Endothelial cell of umbilical vein (primary cell): ENCODE measurements at regions not wholly inside any gene's neighbourhood (a gene's known extent, or its start where the extent isn't known, plus 50 kb on each side); places are given as distances from the start of the nearest gene placed in this dataset.

Experiments used
- BruUV-seq: library from RNA; stranded (reverse); fragments of 400-500 nt; replicated peaks from 2 replicates; lab custom pipeline; 2021; lab: Mats Ljungman, UMichigan
- CTCF ChIA-PET: fragments of 300-600, 350-600 bp; sonication (Branson Sonifier 250); formaldehyde crosslinking; loops from one replicate; lab custom pipeline; 2021; ENCODE audit warnings: antibody characterized with exemption, inconsistent platforms; lab: Charles Lee
- POLR2A ChIA-PET: fragments of 300-600, 350-600 bp; sonication (Branson Sonifier 250); formaldehyde crosslinking; loops from one replicate; lab custom pipeline; 2021; ENCODE audit warnings: antibody characterized with exemption, inconsistent platforms; lab: Charles Lee
- DNase-seq: peaks from one replicate; pipeline ENCODE4 v3.0.0-alpha.2; 2011; ENCODE audit warnings: low read depth, low spot score
- FAIRE-seq: peaks from 2 replicates; lab custom pipeline; 2011; peaks lifted over from hg19 to GRCh38; lab: Jason Lieb, UNC
- H2AFZ ChIP-seq: 2 replicates; pipeline ENCODE4 v1.6.0; 2012; ENCODE audit warnings: low read depth, low read length, control low read depth, inconsistent platforms
- H3K27ac ChIP-seq: 2 replicates; pipeline ENCODE4 v1.5.1; 2011; ENCODE audit warnings: low read depth, mild to moderate bottlenecking, control low read depth, low read length, moderate library complexity; ENCODE audit not compliant: insufficient read depth
- H3K27me3 ChIP-seq, 2 experiments: 2 replicates each; pipeline versions ENCODE4 v1.6.0 to v1.6.1; 2011; ENCODE audit warnings: low read length in 2 of 2, mixed read lengths in 1 of 2; ENCODE audit not compliant: control insufficient read depth in 2 of 2, insufficient read depth in 2 of 2
- H3K36me3 ChIP-seq, 2 experiments: 2 replicates in 1 of 2; 3 replicates in 1 of 2; pipeline ENCODE4 v1.5.1; 2011; ENCODE audit warnings: low read length in 2 of 2, mild to moderate bottlenecking in 1 of 2, moderate library complexity in 1 of 2; ENCODE audit not compliant: control insufficient read depth in 2 of 2, insufficient read depth in 2 of 2; ENCODE audit errors: extremely low read depth in 1 of 2
- H3K4me1 ChIP-seq: 3 replicates; pipeline ENCODE4 v1.5.1; 2011; ENCODE audit warnings: mild to moderate bottlenecking, low read length; ENCODE audit not compliant: control insufficient read depth, insufficient read depth; ENCODE audit errors: extremely low read depth
- H3K4me2 ChIP-seq: 2 replicates; pipeline ENCODE4 v1.6.1; 2011; ENCODE audit warnings: low read length, control low read depth, mixed read lengths; ENCODE audit not compliant: insufficient read depth
- H3K4me3 ChIP-seq, 3 experiments: fragments of 200-600 bp in 1 of 3; sonication (generic), shearing (Covaris generic) in 1 of 3; replicated peaks in 1 of 3; 2 replicates each; pipeline ENCODE4 v1.5.1; 2011 to 2016; ENCODE audit warnings: control low read depth in 3 of 3, low read length in 3 of 3, mild to moderate bottlenecking in 2 of 3, inconsistent platforms in 1 of 3, low read depth in 1 of 3, moderate library complexity in 1 of 3; ENCODE audit not compliant: insufficient read depth in 1 of 3
- H3K79me2 ChIP-seq: 2 replicates; pipeline ENCODE4 v1.6.0; 2012; ENCODE audit warnings: low read length, inconsistent platforms; ENCODE audit not compliant: control insufficient read depth, insufficient read depth
- H3K9ac ChIP-seq: replicated peaks from 2 replicates; pipeline ENCODE3; 2011; ENCODE audit warnings: low read length, control low read depth; ENCODE audit not compliant: insufficient read depth; ENCODE audit errors: extremely low read depth
- H3K9me1 ChIP-seq: replicated peaks from 3 replicates; pipeline ENCODE4 v1.6.0; 2011; ENCODE audit warnings: mild to moderate bottlenecking, low read length; ENCODE audit not compliant: control insufficient read depth, insufficient read depth; ENCODE audit errors: extremely low read depth
- H3K9me3 ChIP-seq: replicated peaks from 2 replicates; pipeline ENCODE4 v1.5.1; 2012; ENCODE audit warnings: low read length, inconsistent platforms; ENCODE audit not compliant: control insufficient read depth, insufficient read depth
- H4K20me1 ChIP-seq: replicated peaks from 2 replicates; pipeline ENCODE3; 2011; ENCODE audit warnings: mild to moderate bottlenecking, low read length; ENCODE audit not compliant: control insufficient read depth, insufficient read depth; ENCODE audit errors: extremely low read depth
- EZH2 ChIP-seq: IDR thresholded peaks from 2 replicates; pipeline ENCODE4 v1.6.1; 2012; ENCODE audit warnings: borderline replicate concordance, low read depth, mild to moderate bottlenecking, moderate library complexity, low read length, inconsistent platforms; ENCODE audit not compliant: severe bottlenecking
- FOS ChIP-seq: IDR thresholded peaks from 2 replicates; pipeline ENCODE4 v1.6.1; 2011; ENCODE audit warnings: mild to moderate bottlenecking, low read length, moderate library complexity, borderline replicate concordance; ENCODE audit not compliant: insufficient read depth
- GATA2 ChIP-seq: IDR thresholded peaks from 2 replicates; pipeline ENCODE4 v1.7.0; 2011; ENCODE audit warnings: low read depth, mild to moderate bottlenecking, moderate library complexity, mixed read lengths, low read length; ENCODE audit not compliant: insufficient read length, insufficient read depth
- JUN ChIP-seq: IDR thresholded peaks from 2 replicates; pipeline ENCODE4 v1.6.1; 2011; ENCODE audit warnings: borderline replicate concordance, low read depth; ENCODE audit not compliant: insufficient read length, insufficient read depth
- MYC ChIP-seq: IDR thresholded peaks from one replicate; pipeline ENCODE4 v1.6.1; 2011; ENCODE audit warnings: mild to moderate bottlenecking, low read depth, low read length
- POLR2A ChIP-seq: IDR thresholded peaks from 2 replicates; pipeline ENCODE4 v1.6.1; 2012; ENCODE audit warnings: low read depth, mild to moderate bottlenecking, control low read depth, low read length
- POLR2AphosphoS5 ChIP-seq: IDR thresholded peaks from 2 replicates; pipeline ENCODE4 v1.6.1; 2012; ENCODE audit warnings: low read depth, mild to moderate bottlenecking, control low read depth, low read length, moderate library complexity; ENCODE audit not compliant: insufficient read depth
- dilution Hi-C: fragments of 300-500 bp; cut with MboI; formaldehyde crosslinking; loops from one replicate; pipeline ENCODE4 v1.15.0; 2019; ENCODE audit warnings: low sequenced_read_pairs; ENCODE audit not compliant: extremely low pct_ligation_motif_present
- intact Hi-C: fragments of 100-400 bp; cut with micrococcal nuclease; formaldehyde crosslinking; loops from one replicate; pipeline ENCODE4 v1.10.0; 2022
- TF ChIP-seq, protein P1 (sequence below), 2 donors: IDR thresholded peaks; 1 replicate in 1 of 2; 2 replicates in 1 of 2; pipeline ENCODE4 v1.5.1; 2011; ENCODE audit warnings: low read length in 2 of 2, mild to moderate bottlenecking in 2 of 2, moderate library complexity in 2 of 2, control low read depth in 1 of 2, inconsistent platforms in 1 of 2, low read depth in 1 of 2; ENCODE audit not compliant: insufficient read depth in 1 of 2; ENCODE audit errors: extremely low read depth in 1 of 2
- TF ChIP-seq, protein P2 (sequence below): IDR thresholded peaks from 2 replicates; pipeline ENCODE4 v1.6.1; 2011; ENCODE audit not compliant: insufficient read depth, insufficient read length

DNA sequence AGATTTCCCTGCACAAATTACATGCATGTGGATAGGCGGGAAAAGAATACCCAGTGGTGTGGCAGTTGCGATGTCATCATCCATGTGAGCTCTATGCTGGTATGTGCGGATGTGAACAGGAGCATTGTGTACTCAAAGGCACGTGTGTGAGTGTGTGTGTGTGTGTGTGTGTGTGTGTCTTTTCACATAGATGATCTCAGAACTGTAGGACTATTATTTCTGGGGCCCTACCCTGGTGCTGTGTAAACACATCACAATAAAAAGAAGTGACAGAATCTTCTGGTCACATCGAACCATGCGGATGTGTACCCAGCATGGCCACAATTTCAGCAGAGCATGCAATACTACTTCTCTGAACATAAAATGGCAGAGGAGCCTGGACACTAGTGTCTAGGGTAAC, 624.8 kb downstream of the MID1IP1 start:
- Histone ChIP-seq H3K27ac (no peak overlapping the region), H3K4me3 (no peak overlapping the region), H3K9ac (no peak overlapping the region), H3K9me3 (no peaks in the 10 kb centered on the region), H3K9me1 (no peaks in the 10 kb centered on the region), H2AFZ (no peak overlapping the region), H3K79me2 (no peaks in the 10 kb centered on the region), H3K27me3 (no peaks in the 10 kb centered on the region), H3K4me1 (no peaks in the 10 kb centered on the region), H4K20me1 (no peaks in the 10 kb centered on the region), H3K4me2 (no peak overlapping the region), H3K36me3 (no peaks in the 10 kb centered on the region)
- no TSS peak for BruUV-seq
- POLR2A ChIA-PET = no interaction called here
- TF ChIP-seq EZH2 (no peak), GATA2 (no peak), FOS (no peak), POLR2AphosphoS5 (no peak), MYC (no peak), JUN (no peak), POLR2A (no peak)
- TF ChIP-seq, protein P1, sequence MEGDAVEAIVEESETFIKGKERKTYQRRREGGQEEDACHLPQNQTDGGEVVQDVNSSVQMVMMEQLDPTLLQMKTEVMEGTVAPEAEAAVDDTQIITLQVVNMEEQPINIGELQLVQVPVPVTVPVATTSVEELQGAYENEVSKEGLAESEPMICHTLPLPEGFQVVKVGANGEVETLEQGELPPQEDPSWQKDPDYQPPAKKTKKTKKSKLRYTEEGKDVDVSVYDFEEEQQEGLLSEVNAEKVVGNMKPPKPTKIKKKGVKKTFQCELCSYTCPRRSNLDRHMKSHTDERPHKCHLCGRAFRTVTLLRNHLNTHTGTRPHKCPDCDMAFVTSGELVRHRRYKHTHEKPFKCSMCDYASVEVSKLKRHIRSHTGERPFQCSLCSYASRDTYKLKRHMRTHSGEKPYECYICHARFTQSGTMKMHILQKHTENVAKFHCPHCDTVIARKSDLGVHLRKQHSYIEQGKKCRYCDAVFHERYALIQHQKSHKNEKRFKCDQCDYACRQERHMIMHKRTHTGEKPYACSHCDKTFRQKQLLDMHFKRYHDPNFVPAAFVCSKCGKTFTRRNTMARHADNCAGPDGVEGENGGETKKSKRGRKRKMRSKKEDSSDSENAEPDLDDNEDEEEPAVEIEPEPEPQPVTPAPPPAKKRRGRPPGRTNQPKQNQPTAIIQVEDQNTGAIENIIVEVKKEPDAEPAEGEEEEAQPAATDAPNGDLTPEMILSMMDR (IDR thresholded peaks at IDR 0.05; ENCODE audit: extremely low read depth in 1 of 2, insufficient read depth in 1 of 2, low read depth in 1 of 2, low read length in 2 of 2) = no peak
- TF ChIP-seq, protein P2, sequence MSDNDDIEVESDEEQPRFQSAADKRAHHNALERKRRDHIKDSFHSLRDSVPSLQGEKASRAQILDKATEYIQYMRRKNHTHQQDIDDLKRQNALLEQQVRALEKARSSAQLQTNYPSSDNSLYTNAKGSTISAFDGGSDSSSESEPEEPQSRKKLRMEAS = no peak
- intact Hi-C loops = no loop called here
- DNase-seq (no peak), FAIRE-seq (no peak)
- CTCF ChIA-PET = no interaction called here
- dilution Hi-C loops = no loop called here
